HCEC 1CT (cell line): ENCODE measurements at regions not wholly inside any gene's neighbourhood (a gene's known extent, or its start where the extent isn't known, plus 50 kb on each side); places are given as distances from the start of the nearest gene placed in this dataset.
"Not testable (repeated sequence)": the region's sequence is repeated elsewhere in the genome, so short reads cannot be mapped to it uniquely, and the experiment has no call there.

Experiments
- DNase-seq: peaks from one replicate; pipeline ENCODE4 v3.0.0-alpha.2; 2017

DNA sequence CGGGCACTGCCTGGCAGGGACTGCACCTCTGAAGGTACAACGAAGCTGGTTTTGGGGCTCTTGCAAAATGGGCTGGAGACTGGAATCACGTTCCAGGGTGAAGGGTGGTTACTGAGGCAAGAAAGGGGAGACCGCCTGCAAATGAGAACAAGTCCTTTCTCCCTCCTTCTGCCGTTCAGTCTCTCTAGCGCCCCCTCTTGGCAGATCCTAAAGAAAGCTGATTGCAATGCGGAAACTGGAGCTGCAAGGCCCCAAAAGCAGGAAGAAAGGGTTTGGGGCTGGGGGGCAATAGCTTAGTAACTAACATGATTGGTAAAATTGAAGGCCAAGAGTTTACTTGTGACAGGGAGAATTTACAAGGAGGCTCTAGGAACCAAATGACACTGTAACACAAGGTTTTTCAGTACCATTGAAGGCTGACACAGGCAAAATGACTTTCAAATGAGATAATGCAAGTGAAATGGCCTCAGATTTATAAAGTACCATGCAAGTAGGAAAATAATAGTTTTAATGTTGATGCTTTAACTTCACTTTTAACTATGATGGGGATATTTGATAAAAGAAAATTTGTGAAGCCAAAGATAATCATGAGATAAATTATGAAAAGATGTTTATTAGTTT lies 222.7 kb upstream of the HAND2 start:
- DNase-seq: peak; percentile 3

DNA sequence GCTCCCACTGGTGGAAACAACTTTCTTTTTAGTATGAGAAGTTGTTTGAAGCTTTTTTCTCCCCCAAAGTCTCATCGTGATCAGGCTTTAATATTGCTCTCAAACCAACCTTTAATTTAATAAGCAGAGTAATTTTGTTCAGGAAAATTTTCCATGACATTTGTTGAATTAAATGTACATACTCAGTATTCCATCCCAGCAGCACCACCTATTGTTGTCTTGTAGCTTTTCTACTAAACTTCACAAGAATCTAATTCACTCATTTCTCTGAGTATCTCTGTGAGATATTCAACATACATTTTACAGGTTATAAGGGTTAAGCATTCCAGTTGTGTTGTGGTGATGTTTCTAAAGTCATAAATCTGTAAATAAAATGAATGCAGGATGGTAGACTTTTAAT lies 218.3 kb upstream of the HAND2 start:
- no peak for DNase-seq

DNA sequence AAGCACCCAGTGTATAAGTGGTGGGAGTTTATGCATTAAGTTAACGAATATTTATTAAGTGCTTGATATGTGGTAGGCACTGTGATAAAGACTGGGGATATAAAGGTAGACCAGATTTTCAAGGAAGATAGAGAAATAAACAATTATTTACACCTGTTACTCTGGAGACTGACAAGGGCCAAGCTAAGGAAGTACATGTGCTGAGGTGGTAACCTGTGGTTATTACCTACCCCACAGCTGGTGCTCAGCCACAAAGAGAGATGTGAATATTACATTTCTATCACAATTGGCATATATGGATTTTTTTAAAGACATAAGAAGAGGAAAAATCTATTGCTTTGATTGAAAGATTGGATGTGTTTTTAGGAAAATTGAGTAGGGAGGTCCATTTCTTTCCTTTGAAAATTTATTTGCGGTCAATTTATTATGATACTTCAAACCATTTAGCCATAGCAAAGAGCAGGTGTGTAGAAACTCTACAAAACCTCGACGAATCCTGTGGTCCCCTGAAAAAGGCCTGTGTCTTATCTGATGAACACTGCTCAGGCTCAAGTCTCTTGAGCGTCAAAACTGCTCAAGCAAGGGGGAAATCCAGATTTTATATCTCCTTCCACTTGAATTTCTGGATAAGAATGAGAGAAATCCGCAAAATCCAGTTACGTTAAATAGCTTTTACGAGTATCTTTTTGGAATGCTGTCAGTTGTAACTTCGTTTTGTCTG lies 217.7 kb upstream of the HAND2 start:
- DNase-seq: no peak

DNA sequence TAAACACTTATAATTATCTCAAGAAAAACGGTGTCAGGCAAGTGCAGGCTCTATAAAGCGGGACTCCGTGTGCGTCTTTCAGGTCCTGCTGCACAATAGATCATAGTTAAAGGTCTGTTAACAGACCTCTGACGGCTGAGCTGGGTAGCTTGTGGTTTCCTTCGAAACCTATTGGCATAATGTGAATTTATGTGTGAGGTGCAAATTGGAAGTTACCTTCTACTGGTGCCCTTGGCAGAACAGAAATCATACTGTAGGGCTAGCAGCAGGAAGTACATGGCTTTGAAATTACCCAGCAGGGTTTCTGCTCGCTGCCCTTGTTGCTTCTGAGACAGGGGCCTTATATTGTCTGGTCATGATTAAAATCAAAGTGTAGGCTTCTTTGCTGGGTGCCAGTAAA lies 216.4 kb upstream of the HAND2 start:
- no peak for DNase-seq

DNA sequence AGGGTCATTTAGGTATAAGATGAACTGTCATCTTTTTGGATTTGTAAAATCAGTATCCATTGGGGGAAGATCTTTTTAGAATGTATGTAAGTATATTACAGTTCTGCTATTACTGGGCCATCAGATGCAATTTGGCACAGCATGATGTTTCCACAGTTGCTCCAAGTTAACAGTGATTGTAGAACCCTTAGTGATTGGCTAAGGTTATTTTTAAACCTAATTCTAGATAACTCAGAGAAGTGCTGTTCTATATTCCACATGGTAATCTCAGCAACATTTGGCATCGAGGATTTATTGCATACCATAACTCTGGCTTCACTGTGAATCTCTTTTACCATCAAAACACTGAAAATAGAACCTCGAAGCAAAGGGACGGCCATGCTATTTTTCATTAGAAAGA lies 215.7 kb upstream of the HAND2 start:
- DNase-seq: no peak

DNA sequence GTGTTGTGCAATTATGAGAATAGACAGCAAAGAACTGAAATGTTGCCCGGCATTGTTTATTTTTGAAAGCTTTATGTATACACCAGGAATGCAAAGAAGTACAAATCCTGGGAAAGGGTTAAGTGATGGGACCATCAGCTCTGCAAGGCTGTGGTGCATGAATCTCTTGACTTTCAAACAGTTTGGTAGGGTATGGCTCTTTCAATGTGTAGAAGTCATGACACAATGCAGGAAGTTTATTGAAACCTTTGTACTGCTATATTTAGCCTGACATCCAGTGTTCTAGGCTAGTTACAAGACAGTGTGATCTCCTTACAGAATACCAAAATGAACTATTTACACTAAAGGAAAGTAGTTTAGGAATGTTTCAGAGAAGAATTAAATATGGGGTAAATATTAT lies 206.8 kb upstream of the HAND2 start:
- DNase-seq: peak; percentile 49

DNA sequence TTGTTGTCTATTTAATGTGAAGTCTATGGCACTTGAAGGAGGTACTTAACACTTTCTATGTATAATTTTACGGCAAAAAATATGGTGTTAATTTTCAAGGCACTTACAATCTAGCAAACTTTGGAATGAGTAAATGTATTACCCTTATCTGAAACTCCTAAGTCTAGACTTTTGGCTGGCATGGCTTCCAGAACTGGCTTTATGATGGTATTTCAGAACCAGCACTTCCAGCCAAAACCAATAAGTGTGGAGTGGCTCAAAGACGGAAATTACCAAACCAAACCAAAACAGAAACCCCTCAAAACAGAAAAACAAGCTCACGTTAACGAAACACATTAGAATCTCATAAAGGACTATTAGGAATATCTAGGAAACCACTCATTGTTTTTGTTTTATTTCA lies 205.6 kb upstream of the HAND2 start:
- no peak for DNase-seq

DNA sequence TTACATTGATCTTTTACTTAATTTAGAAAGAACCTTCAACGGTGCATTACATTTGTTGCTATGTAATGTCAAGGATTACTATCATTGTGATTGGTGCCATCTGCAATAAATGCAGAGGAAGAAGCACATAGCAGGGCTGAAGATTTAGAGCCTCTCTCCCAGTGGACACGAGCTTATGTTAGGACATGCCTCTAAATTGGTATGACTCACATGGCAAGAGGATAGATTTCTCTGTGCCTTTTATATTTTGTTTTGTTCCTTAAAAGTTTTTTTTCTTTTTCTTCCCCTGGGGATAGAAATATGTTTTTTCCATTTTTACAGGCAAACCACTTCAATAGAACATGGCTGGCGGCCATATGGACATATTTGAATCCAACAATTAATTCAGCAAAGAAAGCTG lies 205.0 kb upstream of the HAND2 start:
- DNase-seq: peak; percentile 36

DNA sequence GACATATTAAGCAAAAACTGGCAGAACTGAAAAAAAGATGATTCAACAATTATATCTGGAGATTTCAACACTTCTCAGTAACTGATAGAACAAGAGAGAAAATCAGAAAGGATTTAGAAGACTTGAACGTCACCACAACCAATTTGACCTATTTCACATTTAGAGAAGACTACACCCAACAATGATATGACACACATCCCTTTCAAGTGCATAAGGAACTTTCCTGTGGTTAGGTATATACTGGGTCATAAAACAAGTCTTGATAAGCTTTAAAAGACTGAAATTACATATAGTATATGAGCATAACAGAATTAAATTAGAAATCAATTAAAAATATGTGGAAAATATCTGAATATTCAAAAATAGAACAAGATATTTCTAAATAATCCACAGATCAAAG lies 201.2 kb upstream of the HAND2 start:
- no peak for DNase-seq

DNA sequence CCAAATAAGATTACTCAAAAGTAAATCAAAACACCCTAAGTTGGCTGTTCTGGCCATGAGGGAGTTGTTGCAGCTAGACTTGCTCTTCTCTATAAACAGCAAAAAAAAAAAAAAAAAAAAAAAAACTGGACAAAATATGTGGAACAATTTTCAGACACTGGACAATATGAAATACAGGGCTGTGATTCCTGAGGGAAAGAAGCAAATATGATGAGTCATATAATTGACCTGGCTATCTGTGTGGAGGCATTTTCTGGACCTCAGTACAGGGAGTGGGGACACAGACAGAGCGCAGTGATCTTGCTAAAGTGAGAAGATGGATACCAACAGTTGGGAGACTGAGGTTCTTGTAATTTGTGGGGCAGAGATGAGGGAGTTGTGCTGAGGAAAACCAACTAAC lies 192.0 kb upstream of the HAND2 start:
- no peak for DNase-seq

DNA sequence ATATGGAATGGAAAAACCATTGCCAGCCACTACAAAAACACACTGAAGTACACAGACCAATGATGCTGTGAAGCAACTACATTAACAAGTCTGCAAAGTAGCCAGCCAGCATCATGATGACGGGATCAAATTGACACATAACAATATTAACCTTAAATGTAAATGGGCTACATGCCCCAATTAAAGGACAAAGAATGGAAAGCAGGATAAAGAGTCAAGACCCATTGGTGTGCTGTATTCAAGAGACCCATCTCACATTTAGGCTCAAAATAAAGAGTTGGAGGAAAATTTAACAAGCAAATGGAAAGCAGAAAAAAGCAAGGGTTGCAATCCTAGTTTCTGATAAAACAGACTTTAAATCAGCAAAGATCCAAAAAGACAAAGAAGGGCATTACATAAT lies 188.5 kb upstream of the HAND2 start:
- not testable (repeated sequence) for DNase-seq

DNA sequence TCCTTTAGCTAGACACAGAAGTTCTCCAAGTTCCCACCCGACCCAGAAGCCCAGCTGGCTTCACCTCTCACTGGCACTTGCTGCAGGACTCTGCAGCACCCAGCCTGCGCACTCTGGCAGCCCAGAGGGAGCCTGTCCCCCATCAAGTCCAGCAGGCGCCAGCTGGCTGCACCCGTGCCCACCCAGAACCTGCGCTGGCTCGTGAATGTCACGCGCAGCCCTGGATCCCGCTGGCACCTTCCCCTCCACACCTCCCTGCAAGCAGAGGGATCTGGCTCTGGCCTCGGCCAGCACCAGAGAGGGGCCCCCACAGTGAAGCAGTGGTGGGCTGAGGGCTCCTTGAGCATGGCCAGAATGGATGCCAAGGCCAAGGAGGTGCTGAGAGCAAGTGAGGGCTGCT lies 187.6 kb upstream of the HAND2 start:
- DNase-seq: no peak

DNA sequence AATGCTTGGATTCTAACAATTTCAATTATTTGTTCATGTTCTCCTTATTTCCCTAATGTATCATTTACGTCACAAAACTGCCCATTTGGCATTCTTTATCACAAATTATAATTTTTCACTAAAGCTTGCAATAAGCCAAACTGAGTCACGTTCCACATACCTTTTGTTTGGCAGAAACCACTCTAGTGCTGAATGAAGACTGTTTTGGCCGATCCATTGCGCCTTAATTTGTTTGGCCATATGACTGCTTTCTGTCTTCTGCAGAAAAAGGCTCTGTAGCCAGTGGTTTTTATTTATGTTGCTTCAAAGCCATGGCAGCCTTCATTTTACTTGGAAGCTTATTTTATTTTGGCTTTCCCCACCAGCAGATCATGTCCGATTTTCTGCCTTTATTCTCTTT lies 184.4 kb upstream of the HAND2 start:
- DNase-seq: no peak

DNA sequence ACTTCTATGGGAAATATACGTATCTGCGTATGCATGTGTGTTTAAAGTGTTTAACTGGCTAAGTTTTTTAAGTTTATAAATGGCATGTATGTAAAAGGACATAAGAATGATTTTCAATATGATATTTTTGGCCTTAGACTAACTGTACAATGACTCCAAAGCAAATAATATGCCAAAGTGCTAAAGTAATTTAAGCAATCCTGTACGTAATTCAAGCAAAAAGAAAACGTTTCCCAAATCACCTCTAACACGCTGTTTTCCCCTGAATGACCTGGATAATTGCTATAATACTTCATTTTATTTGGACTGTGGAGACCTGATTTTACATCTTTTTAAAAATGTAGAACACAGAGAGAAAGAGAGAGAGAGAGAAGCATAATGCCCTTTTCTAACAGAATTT lies 183.0 kb upstream of the HAND2 start:
- no peak for DNase-seq

DNA sequence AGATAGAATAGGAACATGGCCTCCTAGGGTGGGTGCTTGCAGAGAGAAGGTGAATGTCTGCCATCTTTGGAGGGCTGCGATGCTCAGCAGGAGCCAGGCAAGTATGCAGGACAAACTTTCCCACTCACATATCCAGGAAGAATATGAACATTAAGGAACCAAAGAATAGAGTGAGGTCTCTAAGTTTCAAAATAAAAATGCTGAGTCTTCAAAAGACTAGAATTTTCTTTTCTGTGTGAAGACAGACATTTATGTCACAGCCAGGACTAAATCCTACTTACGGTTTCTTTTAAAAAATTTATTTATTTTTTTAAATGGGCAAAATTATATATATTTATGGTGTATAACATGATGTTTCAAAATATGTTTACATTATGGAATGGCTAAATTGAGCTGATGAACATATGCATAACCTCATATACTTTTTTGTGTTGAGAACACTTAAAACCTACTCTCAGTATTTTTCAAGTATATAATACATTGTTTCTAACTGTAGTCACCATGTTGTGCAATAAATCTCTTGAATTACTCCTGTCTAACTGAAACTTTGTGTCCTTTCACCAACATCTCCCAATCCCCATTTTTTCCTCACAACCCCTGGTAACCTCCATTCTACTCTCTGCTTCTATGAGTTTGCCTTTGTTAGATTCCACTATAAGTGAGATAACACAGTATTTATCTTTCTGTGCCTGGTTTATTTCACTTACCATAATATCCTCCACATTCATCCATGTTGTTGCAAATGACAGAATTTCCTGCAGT lies 177.8 kb upstream of the HAND2 start:
- no peak for DNase-seq

DNA sequence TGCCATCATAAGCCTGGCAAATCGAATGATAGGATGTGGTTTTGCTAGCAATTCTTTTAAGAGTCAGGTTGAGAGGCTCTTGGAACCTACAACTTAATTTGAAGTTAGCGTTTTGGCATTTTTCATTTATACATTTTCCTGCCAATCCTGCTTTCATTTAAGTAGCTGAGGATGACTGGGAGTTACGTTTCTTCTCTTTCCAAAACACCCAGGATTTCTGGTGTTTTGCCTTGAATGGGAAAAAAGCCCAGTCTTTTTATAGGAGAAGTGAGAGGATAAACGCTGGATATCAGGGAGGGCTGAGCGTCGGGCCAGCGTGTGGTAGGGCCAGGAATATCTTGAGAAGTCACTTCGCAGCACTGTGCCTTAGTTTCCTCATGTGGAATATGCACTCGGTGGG lies 174.2 kb upstream of the HAND2 start:
- DNase-seq: no peak

DNA sequence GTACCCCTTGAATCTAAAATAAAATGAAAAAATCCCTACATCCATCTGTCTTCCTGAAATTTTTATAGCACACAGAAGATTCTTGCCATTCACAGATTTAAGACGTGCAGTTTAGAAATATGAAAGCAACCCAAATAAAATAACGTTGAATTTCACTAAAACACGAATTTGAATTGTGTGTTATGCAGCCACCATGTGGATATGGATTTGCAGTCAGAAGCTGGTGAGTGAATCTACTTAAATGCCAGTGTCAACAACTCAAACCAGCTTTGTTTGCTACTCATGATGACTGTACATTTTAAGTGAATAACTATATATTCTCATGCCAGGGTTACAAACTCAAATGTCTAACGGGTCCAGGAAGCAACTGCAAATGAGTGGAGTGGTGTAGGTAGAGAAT lies 173.0 kb upstream of the HAND2 start:
- DNase-seq: no peak

DNA sequence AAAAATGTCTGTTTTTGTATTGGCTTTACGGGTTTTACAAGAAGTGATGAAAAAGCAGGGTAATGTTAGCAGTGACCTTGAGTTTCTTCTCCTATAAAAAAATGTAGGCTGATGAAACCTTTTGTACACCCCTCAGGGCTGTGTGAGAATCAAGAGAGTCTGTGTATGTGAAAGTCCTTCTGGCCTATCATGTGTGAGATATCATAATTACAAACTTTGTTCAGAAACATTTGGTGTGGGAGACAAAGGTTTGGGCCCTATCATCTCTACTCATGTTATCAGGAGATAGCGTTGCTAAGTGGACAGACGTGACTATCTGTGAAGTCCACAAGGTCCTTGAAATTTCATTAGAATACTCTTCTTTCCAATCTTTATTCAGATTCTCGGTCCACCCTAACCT lies 170.6 kb upstream of the HAND2 start:
- DNase-seq: no peak

DNA sequence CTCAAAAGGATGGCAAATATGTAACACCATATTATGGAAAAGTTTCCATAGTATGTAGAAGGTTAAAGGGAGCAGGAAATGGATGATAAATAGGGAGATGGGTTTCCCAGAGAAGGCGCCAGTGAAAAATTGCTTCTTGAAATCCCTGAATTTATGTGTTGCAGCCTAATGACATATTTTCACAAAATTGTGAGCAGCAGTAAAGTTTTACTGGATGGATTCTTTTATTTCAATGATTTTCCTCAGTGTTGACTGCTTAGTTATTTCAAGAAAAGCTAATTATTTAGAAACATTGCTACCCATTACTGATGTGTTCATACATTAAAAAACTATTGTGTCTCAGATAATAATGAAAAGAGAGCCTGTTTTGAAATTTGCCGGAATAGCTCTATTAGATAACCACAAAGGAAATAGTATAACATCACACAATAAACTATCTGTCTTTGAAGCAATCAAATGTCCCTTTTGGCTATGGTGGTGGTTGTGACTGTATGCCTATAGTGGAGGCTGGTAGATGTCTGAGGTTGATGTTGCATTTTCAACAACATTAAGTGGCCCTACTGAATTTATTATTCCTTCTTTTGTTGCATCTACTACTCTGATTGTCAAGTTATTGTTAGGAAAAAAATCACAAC lies 169.9 kb upstream of the HAND2 start:
- DNase-seq: no peak

DNA sequence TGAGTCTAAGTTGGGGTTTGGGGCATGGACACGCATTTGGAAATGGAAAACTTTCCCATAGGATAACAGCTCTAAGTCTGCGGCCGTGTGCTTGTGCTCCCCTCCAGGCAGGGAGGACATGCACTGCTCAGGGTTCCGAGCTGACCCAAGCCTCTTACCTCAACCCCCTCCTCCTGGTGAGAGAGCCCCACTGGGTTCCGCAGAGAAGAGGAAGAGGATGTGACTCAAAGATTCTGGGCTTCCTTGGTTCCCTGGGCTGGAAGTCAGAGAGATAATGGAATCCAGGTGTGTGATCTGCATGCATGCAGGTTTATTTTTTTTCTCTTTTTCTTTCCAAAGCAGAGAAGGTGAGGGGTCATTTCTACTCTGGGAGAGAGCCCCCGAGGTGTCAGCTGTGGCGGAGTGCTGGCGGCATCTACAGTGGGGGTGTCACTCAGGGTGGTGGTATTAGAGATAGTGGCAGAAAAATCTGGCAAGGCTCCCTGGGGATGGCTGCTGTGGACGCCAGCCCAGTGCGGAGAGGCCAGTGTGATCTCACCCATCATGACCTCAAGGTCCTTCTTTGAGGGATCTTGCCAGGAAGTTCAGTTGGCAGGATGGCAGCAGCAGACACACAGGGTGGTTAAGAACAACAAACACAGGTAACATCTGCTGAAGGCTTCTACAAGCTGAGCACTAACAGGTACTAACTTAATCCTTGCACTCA lies 168.7 kb upstream of the HAND2 start:
- DNase-seq: no peak

DNA sequence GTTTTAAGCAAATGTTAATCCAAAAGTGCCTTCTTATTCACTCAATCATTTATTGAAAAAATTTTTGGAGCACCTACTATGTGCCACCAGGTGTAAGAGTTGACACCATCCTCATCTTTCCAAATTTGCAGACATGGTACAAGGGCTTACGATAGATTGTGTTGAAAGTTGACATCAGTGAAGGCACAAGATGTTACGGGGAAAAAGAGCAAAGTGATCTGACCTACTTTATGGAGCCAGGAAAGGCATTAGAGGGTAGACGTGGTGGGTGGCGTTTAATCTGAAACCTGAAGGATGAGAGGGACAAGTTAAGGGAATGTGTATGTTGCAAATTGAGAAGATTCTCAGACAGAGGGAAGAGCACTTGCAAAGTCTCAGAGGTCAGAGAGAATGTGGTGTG lies 167.8 kb upstream of the HAND2 start:
- no peak for DNase-seq

DNA sequence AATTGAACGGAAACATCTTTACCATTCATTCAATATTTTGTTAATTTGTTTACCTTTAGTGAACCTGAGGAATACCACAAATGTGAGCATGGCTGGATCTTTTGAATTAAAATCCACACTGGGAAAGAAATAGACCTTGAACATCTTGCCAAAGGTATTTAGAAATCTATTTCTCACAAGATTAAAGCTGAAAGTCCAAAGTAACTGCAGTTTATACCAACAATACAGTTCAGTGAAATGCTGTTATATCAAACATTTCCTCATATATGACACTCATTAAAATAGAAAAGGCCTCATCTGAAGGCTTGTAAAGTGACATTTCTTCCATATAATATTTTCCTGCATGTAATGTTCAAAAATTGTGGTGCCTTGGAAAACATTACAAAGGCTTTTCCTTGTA lies 166.5 kb upstream of the HAND2 start:
- DNase-seq: no peak

DNA sequence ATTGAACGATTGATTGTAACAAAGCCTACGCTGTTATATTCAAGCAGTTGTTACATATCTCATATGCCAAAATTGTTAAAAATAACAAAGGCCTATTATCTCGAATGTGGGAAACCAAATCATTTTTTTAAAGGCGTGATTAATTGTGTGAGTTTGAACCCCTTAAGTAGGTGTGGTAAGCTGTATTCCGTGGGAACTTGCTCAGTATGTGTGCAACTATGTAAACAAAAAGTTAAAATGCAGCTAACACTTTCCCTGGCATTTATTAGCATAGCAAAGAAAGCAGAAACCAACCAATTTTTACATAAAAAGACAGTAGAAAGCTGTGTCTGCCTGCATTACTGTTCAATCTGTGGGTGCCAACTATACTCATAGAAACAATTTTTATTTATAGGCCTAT lies 166.0 kb upstream of the HAND2 start:
- DNase-seq: no peak
